NCI-H128 (cell line): ENCODE measurements at regions not wholly inside any gene's neighbourhood (a gene's known extent, or its start where the extent isn't known, plus 50 kb on each side); places are given as distances from the start of the nearest gene placed in this dataset.
"Not testable (repeated sequence)": the region's sequence is repeated elsewhere in the genome, so short reads cannot be mapped to it uniquely, and the experiment has no call there.

Experiments used
- DNase-seq: peaks from one replicate; lab custom pipeline; 2025; ENCODE audit not compliant: unreplicated experiment; lab: John Stamatoyannopoulos, UW

DNA sequence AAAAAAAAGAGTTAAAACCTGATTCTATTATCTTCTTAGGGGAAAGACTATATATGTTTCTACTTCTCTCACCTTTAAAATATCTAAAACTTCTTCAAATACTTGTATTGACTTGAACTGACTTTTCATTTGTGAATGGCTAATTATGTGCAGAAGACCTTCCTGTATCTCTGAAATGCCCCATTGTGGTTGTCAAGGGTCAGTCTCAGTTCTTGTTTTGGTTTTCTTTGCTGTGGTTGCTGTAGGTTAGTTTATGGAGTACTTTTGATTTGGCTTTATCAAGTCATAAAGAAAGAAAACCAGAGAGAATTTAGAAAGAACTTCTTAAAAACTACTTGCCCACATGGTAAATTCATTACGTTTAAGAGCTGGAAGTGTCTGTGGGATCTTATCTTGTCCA, 345.3 kb upstream of the POU1F1 start:
- DNase-seq, result no peak

DNA sequence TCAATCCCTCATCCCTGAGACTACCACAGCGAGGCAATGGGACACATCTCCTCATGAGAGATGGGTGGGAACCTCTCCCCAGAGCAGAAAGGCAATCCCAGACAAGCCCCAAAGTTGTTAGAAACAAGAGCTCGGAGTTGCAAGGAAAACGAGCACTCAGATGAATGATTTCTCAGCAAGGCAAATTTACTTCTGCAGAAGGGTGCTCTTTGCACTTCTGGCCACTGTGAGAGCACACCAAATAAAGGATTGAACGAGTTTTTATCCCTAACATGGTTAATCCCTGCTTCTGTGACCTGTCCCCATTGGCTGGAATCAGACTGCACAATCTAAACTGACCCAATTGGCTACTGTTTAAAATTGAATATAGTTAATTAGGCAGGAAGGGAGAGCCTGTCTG, 339.1 kb upstream of the POU1F1 start:
- no peak for DNase-seq

DNA sequence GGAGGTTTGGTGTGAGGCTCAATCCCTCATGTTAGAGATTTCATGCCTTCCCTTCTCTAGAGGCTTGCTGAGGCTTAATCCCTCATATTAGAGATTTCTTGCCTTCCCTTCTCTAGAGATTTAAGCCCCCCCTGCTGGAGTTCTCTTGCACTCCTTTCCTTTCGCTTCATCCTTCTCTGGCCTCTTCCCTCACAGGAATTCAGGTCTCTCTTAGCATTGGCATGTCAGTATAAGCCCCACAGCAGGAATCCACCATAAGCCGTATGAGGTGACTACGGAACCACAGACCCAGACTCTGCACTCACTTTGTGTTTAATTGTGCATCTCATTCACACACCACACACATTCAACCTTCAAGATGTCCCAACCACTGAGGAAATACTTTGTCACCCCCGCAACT, 338.6 kb upstream of the POU1F1 start:
- DNase-seq, result no peak

DNA sequence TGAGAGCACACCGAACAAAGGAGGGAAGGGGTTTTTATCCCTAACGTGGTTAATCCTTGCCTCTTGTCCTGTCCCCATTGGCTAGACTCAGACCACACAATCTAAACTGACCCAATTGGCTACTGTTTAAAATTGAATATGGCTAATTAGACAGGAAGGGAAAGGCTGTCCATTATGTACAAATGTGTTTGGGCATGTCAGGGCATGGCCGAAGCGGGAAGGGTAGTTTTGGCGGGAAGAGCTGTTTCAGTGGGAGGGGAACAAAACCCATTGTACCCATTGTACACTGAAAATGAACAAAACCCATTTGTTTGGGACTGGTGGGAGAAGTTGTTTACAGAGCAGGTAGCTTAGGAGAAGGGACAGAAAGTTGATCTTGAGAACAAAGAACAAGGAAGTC, 330.9 kb upstream of the POU1F1 start:
- DNase-seq, result no peak

DNA sequence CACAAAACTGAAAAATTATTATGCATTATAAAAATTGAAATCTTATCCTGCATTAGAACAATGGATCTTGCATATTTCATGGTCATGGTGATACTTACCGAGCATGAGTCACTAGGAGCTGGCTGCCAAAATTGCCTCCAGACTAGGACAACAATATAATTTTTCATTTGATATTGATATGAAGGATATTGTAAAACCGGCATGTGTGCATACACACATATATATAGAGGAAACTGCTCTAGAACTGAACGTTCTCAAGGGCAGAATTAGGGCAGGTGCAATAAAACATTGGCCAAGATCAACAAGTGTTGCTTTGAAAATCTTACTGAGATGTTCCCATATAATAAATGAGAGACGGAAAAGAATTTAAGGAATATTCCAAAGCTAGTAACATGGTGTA, 319.4 kb upstream of the POU1F1 start:
- DNase-seq, result no peak

DNA sequence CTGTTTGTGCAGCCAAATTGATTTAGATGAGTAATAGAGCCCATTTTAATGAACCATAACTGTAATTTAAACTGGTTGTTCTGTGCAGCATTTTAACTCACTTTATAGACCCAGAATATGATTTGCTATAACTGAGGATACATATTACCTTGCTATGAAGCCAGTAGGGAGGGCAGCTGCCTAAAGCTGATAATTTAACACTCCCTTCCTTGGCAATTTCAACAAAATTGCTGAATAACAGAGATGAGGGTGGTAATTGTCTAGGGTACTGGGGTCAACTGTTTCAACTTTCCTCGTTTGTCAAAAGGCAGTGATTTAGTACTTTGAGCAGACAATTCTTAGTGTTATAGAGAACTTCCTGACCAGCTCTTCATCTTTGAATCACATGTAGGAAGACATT, 304.9 kb upstream of the POU1F1 start:
- no peak for DNase-seq

DNA sequence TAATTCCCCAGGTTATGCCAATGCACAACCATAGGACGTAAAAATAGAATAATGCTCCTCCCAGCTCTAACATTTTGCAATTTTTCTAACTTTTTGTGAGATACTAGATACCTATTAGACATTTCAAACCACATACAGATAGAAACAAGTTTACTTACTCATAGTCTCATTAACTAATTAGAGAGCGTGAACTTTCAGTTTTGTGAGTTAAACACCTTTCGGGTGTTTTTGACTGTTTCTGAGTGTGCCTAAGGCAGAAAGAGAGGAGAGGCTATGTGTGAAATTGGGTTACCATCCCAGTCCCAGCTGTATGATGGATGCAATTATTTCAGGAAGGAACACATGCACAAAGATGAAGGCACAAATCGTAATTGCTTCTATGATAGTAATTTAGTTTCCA, 300.4 kb upstream of the POU1F1 start:
- no peak for DNase-seq

DNA sequence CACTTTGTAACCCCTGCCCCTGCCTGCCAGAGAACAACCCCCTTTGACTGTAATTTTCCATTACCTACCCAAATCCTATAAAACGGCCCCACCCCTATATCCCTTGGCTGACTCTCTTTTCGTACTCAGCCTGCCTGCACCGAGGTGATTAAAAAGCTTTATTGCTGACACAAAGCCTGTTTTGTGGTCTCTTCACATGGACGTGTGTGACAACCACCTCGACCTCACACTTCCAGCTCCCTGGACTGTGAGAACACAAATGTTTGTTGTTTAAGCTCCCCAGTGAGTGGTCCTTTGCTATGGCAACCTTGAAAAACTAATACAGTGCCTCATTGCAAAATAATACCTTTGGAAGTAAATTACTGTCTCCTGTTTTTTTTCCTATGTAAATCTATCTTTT, 299.2 kb upstream of the POU1F1 start:
- DNase-seq, result no peak

DNA sequence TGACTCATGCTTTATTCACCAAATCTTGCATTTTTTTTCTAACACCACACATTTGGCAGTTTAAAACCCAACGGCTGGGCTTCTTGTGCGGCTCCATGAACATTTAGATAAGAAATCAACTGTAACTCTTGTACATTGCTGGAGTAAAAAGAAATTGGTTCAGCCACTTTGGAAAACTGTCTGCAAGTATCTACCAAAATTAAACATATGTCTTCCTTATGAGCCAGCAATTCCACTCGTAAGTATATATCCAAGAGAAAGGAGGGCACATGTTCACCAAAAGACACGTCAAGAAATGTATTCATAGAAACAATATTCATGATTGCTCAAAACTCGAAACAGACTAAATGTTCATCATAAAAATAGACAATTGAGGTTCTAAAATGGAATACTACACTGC, 291.9 kb upstream of the POU1F1 start:
- no peak for DNase-seq

DNA sequence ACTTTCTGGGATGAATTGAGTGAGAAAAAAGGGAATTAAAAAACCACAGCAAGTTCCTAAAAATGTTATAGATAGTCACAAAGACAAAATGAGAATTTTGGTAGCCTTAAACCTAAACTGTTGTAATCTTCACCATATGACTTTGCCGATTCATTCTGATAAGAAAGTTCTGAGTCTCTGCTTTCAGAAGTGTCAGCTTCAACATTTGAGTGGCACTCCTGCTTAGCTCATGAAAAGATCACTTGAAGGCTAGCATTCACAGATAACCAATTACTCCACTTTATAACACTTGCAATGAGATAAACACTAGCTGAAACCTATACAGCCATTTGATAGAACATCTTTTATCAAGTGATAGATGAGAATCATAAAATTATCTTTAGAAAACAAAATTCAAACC, 288.1 kb upstream of the POU1F1 start:
- DNase-seq, result no peak

DNA sequence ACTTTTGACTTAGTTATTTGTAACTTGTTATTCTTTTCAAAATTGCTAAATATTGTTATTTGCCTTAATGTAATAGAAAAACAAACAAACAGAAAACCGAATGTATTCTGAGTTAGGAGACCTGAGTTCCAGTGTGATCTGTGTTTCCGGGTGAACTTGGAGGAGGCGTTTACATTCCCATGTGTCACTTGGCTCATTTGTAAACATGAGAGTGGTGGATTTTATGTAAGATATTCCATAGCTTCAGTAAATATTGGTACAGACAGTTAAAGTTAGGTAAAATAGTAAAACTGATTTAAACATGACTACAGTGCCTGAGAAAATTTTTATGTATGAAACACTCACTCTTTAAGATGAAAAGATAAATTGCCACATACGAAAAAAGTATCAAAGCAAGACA, 287.3 kb upstream of the POU1F1 start:
- no peak for DNase-seq

DNA sequence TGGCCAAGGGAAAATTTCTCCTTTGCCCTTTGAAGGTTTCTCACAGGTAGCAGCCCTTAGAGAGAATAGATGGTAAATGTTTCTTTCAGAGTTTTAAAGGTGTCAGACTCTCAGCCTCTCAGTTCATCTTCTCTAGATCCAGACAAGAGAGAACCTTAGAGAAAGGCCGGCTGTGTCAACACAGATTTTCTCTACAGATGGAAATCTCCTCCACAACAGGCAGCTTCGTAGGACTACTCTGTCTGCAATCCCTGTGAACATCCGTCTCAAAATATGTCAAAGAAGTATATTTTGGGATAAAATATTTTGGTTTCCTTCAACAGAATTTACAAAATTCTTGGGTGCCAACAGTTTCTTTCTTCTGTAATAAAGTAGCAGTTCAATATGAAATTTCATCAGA, 282.1 kb upstream of the POU1F1 start:
- DNase-seq, result no peak

DNA sequence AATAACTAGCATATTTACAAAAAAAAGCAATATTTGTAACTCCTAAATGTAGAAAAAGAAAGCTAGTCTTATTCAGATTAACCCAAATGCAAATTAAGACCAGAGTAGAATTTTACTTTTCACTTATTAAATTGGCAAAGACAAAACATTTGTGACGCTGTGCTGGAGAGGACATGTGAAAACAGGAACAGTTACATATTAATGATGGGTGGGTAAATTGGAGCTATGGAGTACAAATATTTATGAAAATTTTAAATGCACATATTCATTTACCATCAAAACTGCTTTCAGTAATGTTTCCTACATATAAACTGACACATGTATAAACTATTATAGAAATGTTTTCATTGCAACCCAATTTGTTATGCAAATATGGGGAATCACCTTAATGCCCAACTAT, 278.9 kb upstream of the POU1F1 start:
- DNase-seq, result no peak

DNA sequence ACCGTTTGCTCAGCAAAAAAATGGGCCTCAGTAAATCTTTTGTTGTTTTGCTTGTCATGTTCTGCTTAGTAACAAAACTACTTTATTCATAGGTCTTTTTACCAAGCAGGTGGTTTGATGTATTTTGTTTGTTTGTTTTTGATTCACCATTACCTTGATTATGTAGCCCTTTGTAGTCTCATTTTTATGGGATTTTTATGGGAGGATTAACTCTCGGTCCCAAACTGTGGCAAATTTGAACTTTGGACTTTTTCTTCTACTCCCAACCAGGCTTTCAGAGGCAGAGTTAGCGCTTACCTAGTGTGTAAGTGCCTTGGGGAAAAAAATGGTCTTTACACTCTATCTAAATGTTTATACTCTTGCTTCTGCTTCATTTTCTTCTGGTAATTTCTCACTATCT, 276.7 kb upstream of the POU1F1 start:
- DNase-seq, result no peak

DNA sequence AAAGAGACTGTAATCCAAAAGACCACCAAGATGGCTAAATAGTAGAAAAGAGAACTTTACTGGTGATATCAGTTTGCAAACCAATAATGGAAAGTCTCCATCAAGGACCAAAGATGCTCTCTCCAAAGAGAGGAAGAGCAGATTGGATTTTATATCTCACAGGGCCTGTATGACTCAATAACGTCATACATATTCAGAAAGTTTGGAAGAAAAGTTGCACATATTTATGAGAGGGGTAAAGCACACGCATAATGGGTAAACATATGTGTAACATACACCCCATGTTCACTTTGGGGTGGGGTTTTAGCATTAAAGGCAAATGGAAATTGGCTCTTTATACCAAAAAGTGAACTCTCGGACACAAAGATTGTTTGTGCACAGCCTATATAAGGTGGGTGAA, 274.5 kb upstream of the POU1F1 start:
- no peak for DNase-seq

DNA sequence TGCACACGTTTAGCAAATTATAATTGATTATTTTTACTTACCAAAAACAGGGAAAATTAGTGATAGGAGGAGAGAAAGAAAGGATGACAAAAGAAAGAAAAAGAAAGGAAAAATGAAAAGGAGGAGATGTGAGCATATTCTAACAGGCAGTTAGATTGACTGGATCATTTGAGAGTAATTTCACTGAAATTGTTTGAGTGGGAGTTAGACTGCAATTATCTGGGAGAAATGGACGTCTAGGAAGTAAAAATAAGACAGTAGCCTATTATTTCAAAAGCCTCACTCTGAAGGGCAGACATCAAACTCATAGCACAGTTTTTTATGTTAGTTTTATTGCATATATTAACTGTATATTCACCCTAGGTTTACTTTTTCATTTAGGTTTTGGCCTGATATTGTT, 272.8 kb upstream of the POU1F1 start:
- DNase-seq, result no peak

DNA sequence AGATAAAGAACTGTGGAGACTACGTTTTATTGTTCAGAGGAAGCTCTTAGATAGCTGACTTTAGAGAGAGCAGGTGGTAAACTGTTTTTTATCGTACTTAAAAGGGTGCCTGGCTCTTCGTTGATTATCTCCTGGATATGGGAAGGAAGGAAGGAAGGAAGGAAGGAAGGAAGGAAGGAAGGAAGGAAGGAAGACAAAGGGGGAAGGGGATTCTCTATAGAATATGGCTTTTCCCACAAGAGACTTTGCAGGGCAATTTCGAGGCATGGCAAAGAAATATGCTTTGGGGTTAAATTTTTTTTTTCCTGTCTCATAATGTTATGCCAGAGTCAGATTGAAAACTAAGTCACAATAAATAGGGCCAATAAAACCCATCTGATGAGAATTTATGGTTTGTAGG, 271.9 kb upstream of the POU1F1 start:
- DNase-seq, result no peak

DNA sequence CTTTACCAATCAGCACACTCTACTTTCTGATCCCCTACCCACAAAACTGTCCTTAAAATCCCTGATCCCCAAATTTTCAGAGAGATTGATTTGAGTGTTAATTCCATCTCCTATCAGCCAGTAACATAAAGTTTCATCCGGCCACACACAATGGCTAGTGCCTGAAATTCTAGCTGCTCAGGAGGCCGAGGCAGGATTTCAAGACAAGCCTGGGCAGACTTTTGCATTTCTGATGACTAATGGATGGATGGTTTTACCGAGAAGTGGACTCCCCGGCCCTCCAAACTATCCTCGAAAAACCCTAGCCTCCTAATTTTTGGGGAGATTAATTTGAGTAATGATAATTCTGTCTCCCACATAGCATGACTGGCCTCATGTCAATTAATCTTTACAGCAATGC, 269.8 kb upstream of the POU1F1 start:
- DNase-seq, result no peak

DNA sequence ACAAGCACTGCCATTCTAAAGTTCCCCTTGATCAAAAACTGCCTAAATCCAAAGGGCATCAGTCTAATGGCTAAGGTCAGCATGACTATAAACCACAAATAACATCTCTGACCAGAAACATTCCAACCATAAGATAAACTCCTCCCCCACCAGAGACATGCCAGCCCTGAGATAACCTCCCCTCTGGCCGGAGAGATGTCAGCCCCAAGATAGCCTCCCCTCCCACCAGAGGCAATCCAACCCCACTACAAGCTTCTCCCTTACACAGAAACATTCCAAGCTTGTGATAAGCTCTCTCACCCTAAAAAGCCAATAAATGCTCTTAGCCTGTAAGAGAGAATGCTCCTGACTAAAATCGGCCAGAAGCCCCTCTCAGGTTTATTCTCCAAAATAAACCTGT, 267.0 kb upstream of the POU1F1 start:
- not testable (repeated sequence) for DNase-seq

DNA sequence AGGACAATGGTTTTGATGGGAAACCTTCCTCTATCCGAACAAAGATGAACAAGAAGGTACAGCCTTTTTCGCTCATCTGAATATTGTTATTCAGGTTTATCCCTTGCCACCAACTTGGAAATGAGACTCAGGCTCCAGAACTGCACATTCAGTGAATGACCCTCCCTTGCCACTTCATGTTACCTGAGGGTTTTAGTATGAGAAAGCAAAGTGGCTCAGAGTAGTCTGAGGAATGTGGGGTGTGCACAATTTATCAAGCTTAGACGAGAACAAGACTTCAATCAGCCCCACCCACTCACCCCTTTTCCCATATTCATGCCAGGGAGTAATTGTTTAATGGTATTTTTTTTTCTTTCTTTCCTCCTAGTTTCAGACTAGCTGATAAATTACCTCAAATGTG, 265.3 kb upstream of the POU1F1 start:
- no peak for DNase-seq

DNA sequence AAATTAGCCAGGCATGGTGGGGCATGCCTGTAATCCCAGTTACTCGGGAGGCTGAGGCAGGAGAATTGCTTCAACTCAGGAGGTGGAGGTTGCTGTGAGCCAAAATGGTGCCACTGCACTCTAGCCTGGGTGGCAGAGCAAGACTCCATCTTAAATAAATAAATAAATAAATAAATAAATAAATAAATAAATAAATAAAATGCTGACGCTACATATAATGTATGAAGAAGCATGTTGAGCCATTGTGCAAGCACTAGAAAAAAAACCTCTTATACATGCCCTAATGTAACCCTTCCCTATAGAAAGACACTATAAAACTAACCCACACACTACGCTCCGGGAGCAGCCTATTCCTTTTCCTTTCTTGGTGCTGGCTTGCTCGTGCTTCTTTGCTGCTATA, 262.3 kb upstream of the POU1F1 start:
- not testable (repeated sequence) for DNase-seq

DNA sequence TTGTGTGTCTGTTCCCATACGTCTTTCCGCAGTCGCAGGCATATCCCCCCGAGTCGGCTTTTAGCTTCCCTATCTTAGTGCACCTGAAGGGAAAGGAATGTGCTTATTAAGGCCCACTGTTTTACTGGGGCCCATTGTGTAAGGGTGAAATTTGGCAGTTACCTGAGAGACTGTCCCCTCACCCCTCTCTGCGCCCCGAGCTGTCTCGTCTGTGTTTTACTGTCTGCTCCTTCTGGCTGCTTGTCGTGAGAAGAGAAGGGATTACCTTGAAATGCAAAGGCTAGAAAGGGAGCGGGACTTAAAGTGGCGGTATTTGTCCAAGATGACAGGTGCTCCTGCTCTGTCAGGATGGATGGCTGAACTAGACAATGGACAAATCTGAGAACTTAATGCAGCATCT, 233.0 kb upstream of the POU1F1 start:
- DNase-seq, result no peak

DNA sequence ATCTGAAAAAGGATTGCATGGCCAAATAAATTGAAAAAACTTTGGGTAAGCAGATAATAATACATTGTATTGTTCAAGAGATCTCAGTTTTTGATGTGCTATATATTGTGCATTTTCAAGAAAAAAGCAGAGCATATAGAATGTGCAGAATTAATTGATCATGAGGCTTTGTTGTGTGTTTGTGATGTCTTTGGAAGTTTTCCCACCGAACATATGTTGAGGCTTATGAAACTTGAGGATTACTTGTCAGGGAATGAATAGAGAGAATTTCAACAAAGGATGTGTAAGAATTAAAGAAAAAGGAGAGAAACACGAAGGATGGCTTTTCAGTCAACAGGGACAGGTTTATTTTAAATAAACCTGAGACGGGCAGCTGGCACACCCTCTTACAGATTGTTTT, 232.5 kb upstream of the POU1F1 start:
- DNase-seq, result no peak

DNA sequence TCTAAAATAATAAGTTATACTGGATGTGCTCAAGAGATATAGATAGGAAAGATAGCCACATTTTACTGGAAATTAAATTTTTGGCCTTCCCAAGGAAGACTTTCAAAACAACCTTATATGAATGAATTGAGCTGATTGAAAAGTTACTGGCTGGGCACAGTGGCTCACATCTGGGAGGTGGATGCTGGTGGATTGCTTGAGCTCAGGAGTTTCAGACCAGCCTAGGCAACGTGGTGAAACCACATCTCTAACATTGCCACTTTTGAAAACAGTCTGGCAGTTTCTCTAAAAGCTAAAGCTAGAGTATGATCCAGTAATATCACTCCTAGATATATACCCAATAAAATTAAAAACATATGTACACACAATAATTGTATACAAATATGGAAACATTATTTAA, 231.4 kb upstream of the POU1F1 start:
- DNase-seq, result no peak
